H1 (cell line): ENCODE measurements at regions not wholly inside any gene's neighbourhood (a gene's known extent, or its start where the extent isn't known, plus 50 kb on each side); places are given as distances from the start of the nearest gene placed in this dataset.

Experiments
- RBBP5 ChIP-seq: IDR thresholded peaks from 2 replicates; pipeline ENCODE4 v1.7.1; 2012; ENCODE audit warnings: low read depth, mild to moderate bottlenecking, inconsistent platforms, low read length, moderate library complexity, borderline replicate concordance
- RFX5 ChIP-seq: IDR thresholded peaks from 2 replicates; pipeline ENCODE4 v1.6.1; 2011; ENCODE audit warnings: low read depth, low read length, improper control_type of control experiment, borderline replicate concordance
- TAF7 ChIP-seq: optimal IDR thresholded peaks from 2 replicates; pipeline ENCODE3; 2011; ENCODE audit warnings: low read depth, mild to moderate bottlenecking, inconsistent platforms, low read length, moderate library complexity, borderline replicate concordance
- TF ChIP-seq, protein P1 (sequence below): fragments of 300-600 bp; sonication (generic); IDR thresholded peaks from 2 replicates; pipeline ENCODE4 v1.7.1; 2012; ENCODE audit warnings: low read length, moderate library complexity, mild to moderate bottlenecking, inconsistent platforms; ENCODE audit not compliant: insufficient replicate concordance

- TF ChIP-seq, protein P1, sequence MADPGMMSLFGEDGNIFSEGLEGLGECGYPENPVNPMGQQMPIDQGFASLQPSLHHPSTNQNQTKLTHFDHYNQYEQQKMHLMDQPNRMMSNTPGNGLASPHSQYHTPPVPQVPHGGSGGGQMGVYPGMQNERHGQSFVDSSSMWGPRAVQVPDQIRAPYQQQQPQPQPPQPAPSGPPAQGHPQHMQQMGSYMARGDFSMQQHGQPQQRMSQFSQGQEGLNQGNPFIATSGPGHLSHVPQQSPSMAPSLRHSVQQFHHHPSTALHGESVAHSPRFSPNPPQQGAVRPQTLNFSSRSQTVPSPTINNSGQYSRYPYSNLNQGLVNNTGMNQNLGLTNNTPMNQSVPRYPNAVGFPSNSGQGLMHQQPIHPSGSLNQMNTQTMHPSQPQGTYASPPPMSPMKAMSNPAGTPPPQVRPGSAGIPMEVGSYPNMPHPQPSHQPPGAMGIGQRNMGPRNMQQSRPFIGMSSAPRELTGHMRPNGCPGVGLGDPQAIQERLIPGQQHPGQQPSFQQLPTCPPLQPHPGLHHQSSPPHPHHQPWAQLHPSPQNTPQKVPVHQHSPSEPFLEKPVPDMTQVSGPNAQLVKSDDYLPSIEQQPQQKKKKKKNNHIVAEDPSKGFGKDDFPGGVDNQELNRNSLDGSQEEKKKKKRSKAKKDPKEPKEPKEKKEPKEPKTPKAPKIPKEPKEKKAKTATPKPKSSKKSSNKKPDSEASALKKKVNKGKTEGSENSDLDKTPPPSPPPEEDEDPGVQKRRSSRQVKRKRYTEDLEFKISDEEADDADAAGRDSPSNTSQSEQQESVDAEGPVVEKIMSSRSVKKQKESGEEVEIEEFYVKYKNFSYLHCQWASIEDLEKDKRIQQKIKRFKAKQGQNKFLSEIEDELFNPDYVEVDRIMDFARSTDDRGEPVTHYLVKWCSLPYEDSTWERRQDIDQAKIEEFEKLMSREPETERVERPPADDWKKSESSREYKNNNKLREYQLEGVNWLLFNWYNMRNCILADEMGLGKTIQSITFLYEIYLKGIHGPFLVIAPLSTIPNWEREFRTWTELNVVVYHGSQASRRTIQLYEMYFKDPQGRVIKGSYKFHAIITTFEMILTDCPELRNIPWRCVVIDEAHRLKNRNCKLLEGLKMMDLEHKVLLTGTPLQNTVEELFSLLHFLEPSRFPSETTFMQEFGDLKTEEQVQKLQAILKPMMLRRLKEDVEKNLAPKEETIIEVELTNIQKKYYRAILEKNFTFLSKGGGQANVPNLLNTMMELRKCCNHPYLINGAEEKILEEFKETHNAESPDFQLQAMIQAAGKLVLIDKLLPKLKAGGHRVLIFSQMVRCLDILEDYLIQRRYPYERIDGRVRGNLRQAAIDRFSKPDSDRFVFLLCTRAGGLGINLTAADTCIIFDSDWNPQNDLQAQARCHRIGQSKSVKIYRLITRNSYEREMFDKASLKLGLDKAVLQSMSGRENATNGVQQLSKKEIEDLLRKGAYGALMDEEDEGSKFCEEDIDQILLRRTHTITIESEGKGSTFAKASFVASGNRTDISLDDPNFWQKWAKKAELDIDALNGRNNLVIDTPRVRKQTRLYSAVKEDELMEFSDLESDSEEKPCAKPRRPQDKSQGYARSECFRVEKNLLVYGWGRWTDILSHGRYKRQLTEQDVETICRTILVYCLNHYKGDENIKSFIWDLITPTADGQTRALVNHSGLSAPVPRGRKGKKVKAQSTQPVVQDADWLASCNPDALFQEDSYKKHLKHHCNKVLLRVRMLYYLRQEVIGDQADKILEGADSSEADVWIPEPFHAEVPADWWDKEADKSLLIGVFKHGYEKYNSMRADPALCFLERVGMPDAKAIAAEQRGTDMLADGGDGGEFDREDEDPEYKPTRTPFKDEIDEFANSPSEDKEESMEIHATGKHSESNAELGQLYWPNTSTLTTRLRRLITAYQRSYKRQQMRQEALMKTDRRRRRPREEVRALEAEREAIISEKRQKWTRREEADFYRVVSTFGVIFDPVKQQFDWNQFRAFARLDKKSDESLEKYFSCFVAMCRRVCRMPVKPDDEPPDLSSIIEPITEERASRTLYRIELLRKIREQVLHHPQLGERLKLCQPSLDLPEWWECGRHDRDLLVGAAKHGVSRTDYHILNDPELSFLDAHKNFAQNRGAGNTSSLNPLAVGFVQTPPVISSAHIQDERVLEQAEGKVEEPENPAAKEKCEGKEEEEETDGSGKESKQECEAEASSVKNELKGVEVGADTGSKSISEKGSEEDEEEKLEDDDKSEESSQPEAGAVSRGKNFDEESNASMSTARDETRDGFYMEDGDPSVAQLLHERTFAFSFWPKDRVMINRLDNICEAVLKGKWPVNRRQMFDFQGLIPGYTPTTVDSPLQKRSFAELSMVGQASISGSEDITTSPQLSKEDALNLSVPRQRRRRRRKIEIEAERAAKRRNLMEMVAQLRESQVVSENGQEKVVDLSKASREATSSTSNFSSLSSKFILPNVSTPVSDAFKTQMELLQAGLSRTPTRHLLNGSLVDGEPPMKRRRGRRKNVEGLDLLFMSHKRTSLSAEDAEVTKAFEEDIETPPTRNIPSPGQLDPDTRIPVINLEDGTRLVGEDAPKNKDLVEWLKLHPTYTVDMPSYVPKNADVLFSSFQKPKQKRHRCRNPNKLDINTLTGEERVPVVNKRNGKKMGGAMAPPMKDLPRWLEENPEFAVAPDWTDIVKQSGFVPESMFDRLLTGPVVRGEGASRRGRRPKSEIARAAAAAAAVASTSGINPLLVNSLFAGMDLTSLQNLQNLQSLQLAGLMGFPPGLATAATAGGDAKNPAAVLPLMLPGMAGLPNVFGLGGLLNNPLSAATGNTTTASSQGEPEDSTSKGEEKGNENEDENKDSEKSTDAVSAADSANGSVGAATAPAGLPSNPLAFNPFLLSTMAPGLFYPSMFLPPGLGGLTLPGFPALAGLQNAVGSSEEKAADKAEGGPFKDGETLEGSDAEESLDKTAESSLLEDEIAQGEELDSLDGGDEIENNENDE: no peak
- no peak for TF ChIP-seq RFX5
- no peak for TF ChIP-seq RBBP5
- no peak for TF ChIP-seq TAF7
These were observed 263.9 kb downstream of the DIPK2A start (continued) for GRCh38 chr3:144235489-144235888.
